ENCODE measurements at regions not wholly inside any gene's neighbourhood (a gene's known extent, or its start where the extent isn't known, plus 50 kb on each side); places are given as distances from the start of the nearest gene placed in this dataset.

GRCh38 chr1:114299331-114299975, 145.8 kb upstream of the SYT6 start:
- TF ChIP-seq CTCF (IDR thresholded peaks at IDR 0.05), result no peak
- Mint-ChIP-seq H3K4me3 (no peak overlapping the region), H3K36me3 (ENCODE audit: low read depth) (no peaks in the 10 kb centered on the region), H3K9me3 (no peaks in the 10 kb centered on the region), H3K4me1 (ENCODE audit: low read depth) (peaks cover 9% of the 10 kb centered on the region), H3K27me3 (peaks cover 9% of the 10 kb centered on the region), H3K27ac (no peak overlapping the region)
- peaks cover 0 to 4% of the 10 kb centered on the region in 2 experiments for H3K9me3 ChIP-seq (ENCODE audit: control insufficient read depth in 1 of 2, insufficient read depth in 1 of 2, low read length in 2 of 2)
- no peak overlapping the region for H3K27ac ChIP-seq (ENCODE audit: low read depth in 1 of 2, low read length in 2 of 2)
- H3K4me1 ChIP-seq (ENCODE audit: insufficient read depth, low read length), result peaks cover 4% of the 10 kb centered on the region
- ChIA-PET POLR2A (no interaction called here), CTCF (no interaction called here)
- DNase-seq (no peak), ATAC-seq (ENCODE audit: poor library complexity) (no peak)
- H3K36me3 ChIP-seq (ENCODE audit: insufficient read depth, low read length), result no peaks in the 10 kb centered on the region
- intact Hi-C loops (cut with DNase I, micrococcal nuclease), result no loop called here
- H3K27me3 ChIP-seq (ENCODE audit: control insufficient read depth in 1 of 2, insufficient read depth in 2 of 2, low read length in 2 of 2), result no peaks in the 10 kb centered on the region
- no peak overlapping the region for H3K4me3 ChIP-seq (ENCODE audit: low read length)

GRCh38 chr1:114298008-114298407, 144.3 kb upstream of the SYT6 start:
- Mint-ChIP-seq H3K9me3 (no peaks in the 10 kb centered on the region), H3K4me1 (ENCODE audit: low read depth) (peaks cover 9% of the 10 kb centered on the region), H3K4me3 (no peak overlapping the region), H3K27ac (no peak overlapping the region), H3K36me3 (ENCODE audit: low read depth) (no peaks in the 10 kb centered on the region), H3K27me3 (peaks cover 6% of the 10 kb centered on the region)
- ChIA-PET POLR2A (no interaction called here), CTCF (no interaction called here)
- Histone ChIP-seq H3K4me3 (ENCODE audit: low read length) (no peak overlapping the region), H3K27ac (ENCODE audit: low read depth in 1 of 2, low read length in 2 of 2) (no peak overlapping the region), H3K4me1 (ENCODE audit: insufficient read depth, low read length) (peaks cover 4% of the 10 kb centered on the region), H3K36me3 (ENCODE audit: insufficient read depth, low read length) (no peaks in the 10 kb centered on the region), H3K27me3 (ENCODE audit: control insufficient read depth in 1 of 2, insufficient read depth in 2 of 2, low read length in 2 of 2) (no peaks in the 10 kb centered on the region), H3K9me3 (ENCODE audit: control insufficient read depth in 1 of 2, insufficient read depth in 1 of 2, low read length in 2 of 2) (no peaks in the 10 kb centered on the region)
- no peak for TF ChIP-seq CTCF (IDR thresholded peaks at IDR 0.05)
- ATAC-seq (ENCODE audit: poor library complexity), result no peak
- no peak for DNase-seq
- intact Hi-C loops (cut with DNase I, micrococcal nuclease), result no loop called here

- no peak overlapping the region for H3K27ac Mint-ChIP-seq
- POLR2A ChIA-PET, result no interaction called here
- Histone ChIP-seq H3K4me1 (ENCODE audit: insufficient read depth, low read length) (peaks cover 4% of the 10 kb centered on the region), H3K27me3 (ENCODE audit: control insufficient read depth in 1 of 2, insufficient read depth in 2 of 2, low read length in 2 of 2) (no peaks in the 10 kb centered on the region), H3K27ac (ENCODE audit: low read depth in 1 of 2, low read length in 2 of 2) (no peak overlapping the region), H3K4me3 (ENCODE audit: low read length) (no peak overlapping the region), H3K36me3 (ENCODE audit: insufficient read depth, low read length) (no peaks in the 10 kb centered on the region), H3K9me3 (ENCODE audit: control insufficient read depth in 1 of 2, insufficient read depth in 1 of 2, low read length in 2 of 2) (no peaks in the 10 kb centered on the region)
- ATAC-seq (ENCODE audit: poor library complexity) (no peak), DNase-seq (no peak)
- CTCF ChIA-PET, result no interaction called here
- no peak overlapping the region for H3K4me3 Mint-ChIP-seq
- H3K27me3 Mint-ChIP-seq, result peaks cover 2% of the 10 kb centered on the region
- peaks cover 3% of the 10 kb centered on the region for H3K4me1 Mint-ChIP-seq (ENCODE audit: low read depth)
- no peaks in the 10 kb centered on the region for H3K9me3 Mint-ChIP-seq
- intact Hi-C loops (cut with DNase I, micrococcal nuclease), result no loop called here
- no peaks in the 10 kb centered on the region for H3K36me3 Mint-ChIP-seq (ENCODE audit: low read depth)
- no peak for TF ChIP-seq CTCF (IDR thresholded peaks at IDR 0.05)
Measured at GRCh38 chr1:114296413-114296812, 142.7 kb upstream of the SYT6 start.
